Fibroblast of lung (primary cell): ENCODE measurements at regions not wholly inside any gene's neighbourhood (a gene's known extent, or its start where the extent isn't known, plus 50 kb on each side); places are given as distances from the start of the nearest gene placed in this dataset.

ENCODE experiments used
- DNase-seq, 2 donors: peaks; one replicate each; pipeline versions ENCODE4 v3.0.0 to v3.0.0-alpha.2; 2010; ENCODE audit warnings: low read depth in 2 of 2
- H2AFZ ChIP-seq: 2 replicates; pipeline ENCODE4 v1.5.1; 2012; ENCODE audit warnings: low read length, control low read depth, inconsistent platforms
- H3K27ac ChIP-seq: 2 replicates; pipeline ENCODE4 v1.5.1; 2011; ENCODE audit warnings: low read length, control low read depth; ENCODE audit not compliant: insufficient read depth
- H3K27me3 ChIP-seq: 2 replicates; pipeline ENCODE4 v1.5.1; 2011; ENCODE audit warnings: mild to moderate bottlenecking, low read length; ENCODE audit not compliant: control insufficient read depth, insufficient read depth
- H3K36me3 ChIP-seq: 2 replicates; pipeline ENCODE4 v1.5.1; 2011; ENCODE audit warnings: low read length; ENCODE audit not compliant: control insufficient read depth, insufficient read depth
- H3K4me1 ChIP-seq: 2 replicates; pipeline ENCODE4 v1.5.1; 2011; ENCODE audit warnings: low read length; ENCODE audit not compliant: control insufficient read depth, insufficient read depth; ENCODE audit errors: extremely low read depth
- H3K4me2 ChIP-seq: 2 replicates; pipeline ENCODE4 v1.5.1; 2011; ENCODE audit warnings: low read length, control low read depth; ENCODE audit not compliant: insufficient read depth; ENCODE audit errors: extremely low read depth
- H3K4me3 ChIP-seq, 4 experiments: fragments of 200-600 bp in 1 of 4; sonication (generic) in 1 of 4; replicated peaks in 1 of 4; 2 replicates each; pipeline ENCODE4 v1.5.1; 2011 to 2016; ENCODE audit warnings: low read length in 4 of 4, low read depth in 3 of 4, mild to moderate bottlenecking in 3 of 4, control low read depth in 2 of 4, inconsistent platforms in 1 of 4, mixed read lengths in 1 of 4; ENCODE audit not compliant: insufficient read depth in 1 of 4; ENCODE audit errors: control extremely low read depth in 1 of 4
- H3K79me2 ChIP-seq: 2 replicates; pipeline ENCODE4 v1.5.1; 2012; ENCODE audit warnings: mild to moderate bottlenecking, low read length, inconsistent platforms; ENCODE audit not compliant: control insufficient read depth, insufficient read depth
- H3K9ac ChIP-seq: 2 replicates; pipeline ENCODE4 v1.5.1; 2011; ENCODE audit warnings: mild to moderate bottlenecking, low read length, control low read depth; ENCODE audit not compliant: insufficient read depth
- H3K9me3 ChIP-seq: 2 replicates; pipeline ENCODE4 v1.5.1; 2012; ENCODE audit warnings: low read depth, low read length; ENCODE audit not compliant: control insufficient read depth, insufficient read depth
- H4K20me1 ChIP-seq: 2 replicates; pipeline ENCODE4 v1.5.1; 2011; ENCODE audit warnings: low read length; ENCODE audit not compliant: control insufficient read depth, insufficient read depth; ENCODE audit errors: extremely low read depth
- EZH2 ChIP-seq: IDR thresholded peaks from 2 replicates; pipeline ENCODE4 v1.5.1; 2012; ENCODE audit warnings: low read length, control low read depth, mild to moderate bottlenecking; ENCODE audit errors: missing control alignments
- TF ChIP-seq, protein P1 (sequence below), 2 donors: IDR thresholded peaks in 1 of 2; conservative IDR thresholded peaks in 1 of 2; 1 replicate in 1 of 2; 2 replicates in 1 of 2; pipeline ENCODE4 v1.5.1; 2011 to 2012; ENCODE audit warnings: low read length in 2 of 2, control low read depth in 1 of 2, inconsistent platforms in 1 of 2, low read depth in 1 of 2, mild to moderate bottlenecking in 1 of 2

DNA sequence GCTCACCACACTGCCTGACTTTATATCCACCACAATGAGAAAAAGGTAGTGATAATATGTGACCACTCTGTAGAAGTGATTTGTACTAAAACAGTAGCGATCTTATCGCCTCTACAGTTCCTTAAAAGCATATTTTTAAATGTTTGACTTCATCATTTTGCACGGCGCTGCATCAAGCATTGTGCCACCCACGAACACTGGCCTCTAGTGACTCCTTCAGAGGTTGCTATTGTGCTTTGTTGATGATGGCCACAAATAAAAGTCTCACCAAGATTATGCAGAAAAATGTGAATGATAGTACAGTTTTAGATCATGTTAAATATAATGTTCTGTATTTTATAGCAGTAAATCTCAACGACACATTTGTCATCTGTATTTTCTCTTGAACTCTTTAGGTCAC, 186.5 kb upstream of the NCAM2 start:
- Histone ChIP-seq H3K36me3 (no peaks in the 10 kb centered on the region), H3K9ac (no peak overlapping the region), H2AFZ (no peak overlapping the region), H3K4me2 (no peak overlapping the region), H3K9me3 (no peaks in the 10 kb centered on the region), H3K27me3 (no peaks in the 10 kb centered on the region), H3K27ac (no peak overlapping the region), H3K79me2 (no peaks in the 10 kb centered on the region), H4K20me1 (no peaks in the 10 kb centered on the region), H3K4me3 (no peak overlapping the region), H3K4me1 (no peaks in the 10 kb centered on the region)
- DNase-seq = no peak
- TF ChIP-seq EZH2 = no peak
- TF ChIP-seq, protein P1, sequence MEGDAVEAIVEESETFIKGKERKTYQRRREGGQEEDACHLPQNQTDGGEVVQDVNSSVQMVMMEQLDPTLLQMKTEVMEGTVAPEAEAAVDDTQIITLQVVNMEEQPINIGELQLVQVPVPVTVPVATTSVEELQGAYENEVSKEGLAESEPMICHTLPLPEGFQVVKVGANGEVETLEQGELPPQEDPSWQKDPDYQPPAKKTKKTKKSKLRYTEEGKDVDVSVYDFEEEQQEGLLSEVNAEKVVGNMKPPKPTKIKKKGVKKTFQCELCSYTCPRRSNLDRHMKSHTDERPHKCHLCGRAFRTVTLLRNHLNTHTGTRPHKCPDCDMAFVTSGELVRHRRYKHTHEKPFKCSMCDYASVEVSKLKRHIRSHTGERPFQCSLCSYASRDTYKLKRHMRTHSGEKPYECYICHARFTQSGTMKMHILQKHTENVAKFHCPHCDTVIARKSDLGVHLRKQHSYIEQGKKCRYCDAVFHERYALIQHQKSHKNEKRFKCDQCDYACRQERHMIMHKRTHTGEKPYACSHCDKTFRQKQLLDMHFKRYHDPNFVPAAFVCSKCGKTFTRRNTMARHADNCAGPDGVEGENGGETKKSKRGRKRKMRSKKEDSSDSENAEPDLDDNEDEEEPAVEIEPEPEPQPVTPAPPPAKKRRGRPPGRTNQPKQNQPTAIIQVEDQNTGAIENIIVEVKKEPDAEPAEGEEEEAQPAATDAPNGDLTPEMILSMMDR (conservative IDR thresholded peaks at IDR 0.05 in 1 of 2, IDR thresholded peaks at IDR 0.05 in 1 of 2; ENCODE audit: low read depth in 1 of 2, low read length in 2 of 2) = no peak

DNA sequence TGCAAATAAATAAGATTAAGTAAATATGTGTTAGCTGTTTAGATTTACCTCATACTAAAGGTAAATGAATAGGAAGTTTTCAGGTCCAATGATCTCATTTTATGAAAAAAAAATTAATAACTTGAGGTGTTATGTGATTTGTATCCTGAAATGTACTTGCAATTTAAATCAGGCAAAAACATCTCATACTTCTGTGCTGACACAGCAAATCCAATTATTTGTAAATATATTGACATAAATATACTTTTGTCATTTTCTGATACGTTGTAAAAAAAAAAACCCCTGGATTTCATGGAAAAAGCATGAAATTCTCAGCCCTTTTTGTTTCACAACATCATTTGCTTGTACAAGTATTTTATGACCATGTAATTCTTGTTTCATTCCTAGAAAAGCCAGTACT, 184.1 kb upstream of the NCAM2 start:
- H3K9me3 ChIP-seq = no peaks in the 10 kb centered on the region
- no peak overlapping the region for H3K4me3 ChIP-seq
- no peak overlapping the region for H2AFZ ChIP-seq
- no peak for TF ChIP-seq EZH2
- TF ChIP-seq, protein P1 (conservative IDR thresholded peaks at IDR 0.05 in 1 of 2, IDR thresholded peaks at IDR 0.05 in 1 of 2; ENCODE audit: low read depth in 1 of 2, low read length in 2 of 2) = no peak
- no peak for DNase-seq
- no peaks in the 10 kb centered on the region for H3K4me1 ChIP-seq
- H4K20me1 ChIP-seq = no peaks in the 10 kb centered on the region
- H3K27ac ChIP-seq = no peak overlapping the region
- no peak overlapping the region for H3K9ac ChIP-seq
- no peak overlapping the region for H3K4me2 ChIP-seq
- no peaks in the 10 kb centered on the region for H3K79me2 ChIP-seq
- no peaks in the 10 kb centered on the region for H3K36me3 ChIP-seq
- H3K27me3 ChIP-seq = no peaks in the 10 kb centered on the region

DNA sequence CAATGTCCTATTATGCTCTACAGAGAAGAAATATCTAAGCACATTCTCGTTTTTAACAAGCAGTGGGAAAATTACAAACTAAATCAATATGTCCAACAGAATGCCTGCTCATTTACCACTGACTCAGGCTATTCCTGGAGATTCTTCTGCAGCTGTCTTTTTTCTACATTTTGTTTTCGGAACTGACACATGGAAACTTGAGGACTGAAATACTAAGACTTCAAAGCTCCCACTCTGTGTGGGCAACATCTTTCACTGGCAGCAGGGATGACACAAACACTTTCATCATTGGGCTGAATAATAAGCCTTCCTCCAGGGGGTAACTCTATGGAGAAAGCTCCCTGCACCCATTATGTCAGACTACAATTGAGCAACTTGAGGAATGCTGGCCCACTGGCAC, 175.5 kb upstream of the NCAM2 start:
- Histone ChIP-seq H4K20me1 (no peaks in the 10 kb centered on the region), H3K79me2 (no peaks in the 10 kb centered on the region), H3K4me3 (no peak overlapping the region), H3K9me3 (no peaks in the 10 kb centered on the region), H3K4me2 (no peak overlapping the region), H3K36me3 (no peaks in the 10 kb centered on the region), H3K27me3 (no peaks in the 10 kb centered on the region), H3K27ac (no peak overlapping the region), H2AFZ (no peak overlapping the region), H3K4me1 (no peaks in the 10 kb centered on the region), H3K9ac (no peak overlapping the region)
- no peak for DNase-seq
- TF ChIP-seq, protein P1 (conservative IDR thresholded peaks at IDR 0.05 in 1 of 2, IDR thresholded peaks at IDR 0.05 in 1 of 2; ENCODE audit: low read depth in 1 of 2, low read length in 2 of 2) = no peak
- TF ChIP-seq EZH2 = no peak
